Fibroblast of pulmonary artery (primary cell): ENCODE measurements at regions not wholly inside any gene's neighbourhood (a gene's known extent, or its start where the extent isn't known, plus 50 kb on each side); places are given as distances from the start of the nearest gene placed in this dataset.

Experiments used
- DNase-seq: peaks from one replicate; pipeline ENCODE4 v3.0.0-alpha.2; 2010; ENCODE audit warnings: low read depth
- H3K4me3 ChIP-seq: replicated peaks from 2 replicates; pipeline ENCODE4 v1.5.1; 2011; ENCODE audit warnings: low read depth, mild to moderate bottlenecking, control low read depth, low read length, moderate library complexity
- TF ChIP-seq, protein P1 (sequence below): IDR thresholded peaks from 2 replicates; pipeline ENCODE4 v1.5.1; 2011; ENCODE audit warnings: mild to moderate bottlenecking, control low read depth, low read length, inconsistent platforms; ENCODE audit errors: missing control alignments

DNA sequence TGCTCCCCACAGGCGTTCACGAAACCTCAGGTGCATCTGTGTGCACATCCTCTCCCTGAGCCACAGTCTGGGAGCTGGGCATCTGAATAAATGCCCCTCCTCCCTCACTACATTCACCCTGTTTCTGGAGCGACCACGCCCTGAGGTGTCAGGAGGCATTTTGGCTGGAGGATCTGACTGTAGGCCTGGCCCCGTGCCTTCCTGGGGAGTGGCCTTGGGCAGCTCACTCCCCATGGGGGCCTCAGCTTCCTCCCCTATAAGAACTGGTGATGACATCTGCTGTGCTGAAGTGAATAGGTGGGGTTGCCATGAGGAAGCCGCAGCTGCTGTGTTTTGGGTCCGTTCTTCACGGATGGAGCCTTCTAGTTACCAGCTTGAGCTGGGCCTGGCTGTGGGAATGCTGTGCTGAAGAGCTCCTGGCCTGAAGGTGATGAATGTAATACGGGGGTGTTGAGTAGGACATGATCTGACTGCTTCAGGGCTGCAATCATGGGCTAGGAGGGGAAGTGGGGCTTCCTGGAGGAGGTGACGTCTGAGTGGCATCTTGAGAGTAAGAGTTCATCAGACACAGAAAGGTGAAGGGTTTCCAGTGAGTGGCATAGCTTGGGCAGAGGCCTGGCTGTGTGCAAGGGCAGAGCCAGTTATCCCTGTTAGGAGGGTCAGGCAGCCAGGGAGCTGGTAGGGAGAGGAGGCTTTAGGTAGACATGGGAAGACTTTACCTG, 58.2 kb downstream of the GLI2 start:
- peak; percentile 47 for DNase-seq
- TF ChIP-seq, protein P1, sequence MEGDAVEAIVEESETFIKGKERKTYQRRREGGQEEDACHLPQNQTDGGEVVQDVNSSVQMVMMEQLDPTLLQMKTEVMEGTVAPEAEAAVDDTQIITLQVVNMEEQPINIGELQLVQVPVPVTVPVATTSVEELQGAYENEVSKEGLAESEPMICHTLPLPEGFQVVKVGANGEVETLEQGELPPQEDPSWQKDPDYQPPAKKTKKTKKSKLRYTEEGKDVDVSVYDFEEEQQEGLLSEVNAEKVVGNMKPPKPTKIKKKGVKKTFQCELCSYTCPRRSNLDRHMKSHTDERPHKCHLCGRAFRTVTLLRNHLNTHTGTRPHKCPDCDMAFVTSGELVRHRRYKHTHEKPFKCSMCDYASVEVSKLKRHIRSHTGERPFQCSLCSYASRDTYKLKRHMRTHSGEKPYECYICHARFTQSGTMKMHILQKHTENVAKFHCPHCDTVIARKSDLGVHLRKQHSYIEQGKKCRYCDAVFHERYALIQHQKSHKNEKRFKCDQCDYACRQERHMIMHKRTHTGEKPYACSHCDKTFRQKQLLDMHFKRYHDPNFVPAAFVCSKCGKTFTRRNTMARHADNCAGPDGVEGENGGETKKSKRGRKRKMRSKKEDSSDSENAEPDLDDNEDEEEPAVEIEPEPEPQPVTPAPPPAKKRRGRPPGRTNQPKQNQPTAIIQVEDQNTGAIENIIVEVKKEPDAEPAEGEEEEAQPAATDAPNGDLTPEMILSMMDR: no peak
- H3K4me3 ChIP-seq: no peak overlapping the region

DNA sequence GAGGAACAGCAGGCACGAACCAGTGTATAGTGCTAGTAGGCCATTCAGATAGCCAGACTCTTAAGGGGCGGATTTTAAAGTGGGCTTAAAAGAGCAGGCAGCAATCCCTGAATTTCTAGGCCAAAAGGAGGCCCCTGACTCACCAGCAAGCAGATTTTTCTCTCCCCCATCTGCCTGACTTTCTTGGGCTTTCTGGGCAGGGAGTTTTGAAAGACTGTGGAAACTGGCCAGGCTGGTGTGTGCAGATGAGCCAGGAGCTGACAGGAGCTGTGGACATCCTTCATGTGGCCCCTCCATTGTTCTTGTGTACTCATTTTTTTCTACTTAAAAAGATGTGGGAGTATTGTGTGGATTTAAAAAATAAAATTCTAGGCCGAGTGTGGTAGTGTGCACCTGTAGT, 59.0 kb downstream of the GLI2 start:
- peak; percentile 91 for DNase-seq
- H3K4me3 ChIP-seq: no peak overlapping the region
- TF ChIP-seq, protein P1: no peak

GRCh38 chr2:120796094-120796493, 60.4 kb downstream of the GLI2 start:
- no peak overlapping the region for H3K4me3 ChIP-seq
- TF ChIP-seq, protein P1: no peak
- no peak for DNase-seq

GRCh38 chr2:120797421-120798221, 62.0 kb downstream of the GLI2 start:
- no peak for DNase-seq
- no peak overlapping the region for H3K4me3 ChIP-seq

GRCh38 chr2:120798567-120799247, 63.0 kb downstream of the GLI2 start:
- DNase-seq: no peak
- TF ChIP-seq, protein P1: no peak
- no peak overlapping the region for H3K4me3 ChIP-seq

More at GRCh38 chr2:120797421-120798221, 62.0 kb downstream of the GLI2 start:
- TF ChIP-seq, protein P1: no peak

DNA sequence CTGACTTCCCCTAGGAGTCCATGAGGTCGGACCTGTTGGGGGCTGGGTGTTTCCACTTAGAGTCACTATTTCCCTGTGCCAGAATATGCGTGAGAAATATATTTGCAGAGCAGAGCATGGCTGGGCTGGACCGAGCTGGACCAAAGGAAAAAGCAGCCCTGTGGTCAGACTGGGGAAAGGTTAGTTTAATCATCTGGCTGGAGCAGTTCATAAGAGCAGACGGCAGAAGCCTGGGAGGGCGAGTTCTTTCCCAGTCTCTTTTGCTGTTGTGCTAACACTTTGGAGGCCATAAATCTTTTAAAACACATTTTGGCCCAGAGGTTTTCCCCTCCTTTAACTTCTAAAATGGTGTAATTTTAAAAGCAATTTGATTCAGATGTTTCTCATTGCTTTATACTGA, 66.5 kb downstream of the GLI2 start:
- no peak for DNase-seq
- TF ChIP-seq, protein P1: no peak
- H3K4me3 ChIP-seq: no peak overlapping the region
